ENCODE measurements at regions not wholly inside any gene's neighbourhood (a gene's known extent, or its start where the extent isn't known, plus 50 kb on each side); places are given as distances from the start of the nearest gene placed in this dataset.

DNA sequence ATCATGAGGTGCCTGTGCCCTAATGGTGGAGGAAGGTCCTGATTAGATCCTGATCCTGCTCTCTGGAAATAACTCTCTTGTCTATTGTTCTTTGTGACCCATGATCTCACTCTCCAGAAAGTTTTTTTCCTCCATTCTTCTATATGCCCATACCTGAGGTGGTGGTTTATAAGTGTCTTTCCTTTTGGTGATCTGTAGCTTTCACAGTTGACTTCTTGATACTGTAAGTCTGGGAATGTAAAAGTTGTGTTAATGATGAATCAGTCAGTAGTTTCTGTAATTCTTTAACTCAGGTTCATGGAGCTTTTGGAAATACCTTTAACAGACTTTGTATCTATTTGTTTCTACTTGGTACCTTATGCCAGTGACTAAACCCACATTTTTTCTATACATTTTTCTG lies 444.0 kb upstream of the FLRT2 start:
- DNase-seq = no peak

DNA sequence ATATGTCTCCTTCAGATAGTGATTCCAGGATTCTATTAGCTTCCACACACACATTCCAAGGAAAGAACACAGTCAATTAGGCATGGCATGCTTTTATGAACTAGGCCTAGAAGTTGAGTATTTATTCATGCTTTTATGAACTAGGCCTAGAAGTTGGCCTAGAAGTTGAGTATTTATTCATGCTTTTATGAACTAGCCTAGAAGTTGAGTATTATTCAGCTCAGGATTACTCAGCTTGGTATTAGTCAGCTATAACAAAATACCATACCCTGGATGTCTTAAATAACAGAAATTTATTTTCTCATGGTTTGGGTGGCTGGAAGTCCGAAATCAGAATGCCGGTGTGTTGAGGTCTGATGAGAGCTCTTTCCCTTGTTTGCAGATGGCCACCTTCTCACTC lies 442.7 kb upstream of the FLRT2 start:
- no peak for DNase-seq

DNA sequence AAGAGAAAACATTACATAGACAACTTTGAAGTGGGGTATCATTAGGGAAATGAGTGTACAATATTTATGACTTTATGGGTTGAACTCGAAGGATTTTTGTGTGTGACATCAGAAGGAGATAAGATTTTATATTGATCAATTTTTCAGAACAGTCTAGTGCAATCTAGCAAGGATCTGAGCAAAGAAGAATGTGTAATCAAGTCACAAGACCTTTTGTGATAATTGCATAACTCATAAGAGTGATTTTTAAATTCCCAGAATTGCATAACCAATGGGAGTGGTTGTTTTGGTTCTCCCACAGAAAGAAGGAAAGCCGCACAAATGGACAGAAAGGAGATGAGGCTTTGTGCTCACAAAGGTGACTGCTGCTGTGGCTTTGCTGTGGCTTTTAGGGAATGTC lies 441.8 kb upstream of the FLRT2 start:
- no peak for DNase-seq

DNA sequence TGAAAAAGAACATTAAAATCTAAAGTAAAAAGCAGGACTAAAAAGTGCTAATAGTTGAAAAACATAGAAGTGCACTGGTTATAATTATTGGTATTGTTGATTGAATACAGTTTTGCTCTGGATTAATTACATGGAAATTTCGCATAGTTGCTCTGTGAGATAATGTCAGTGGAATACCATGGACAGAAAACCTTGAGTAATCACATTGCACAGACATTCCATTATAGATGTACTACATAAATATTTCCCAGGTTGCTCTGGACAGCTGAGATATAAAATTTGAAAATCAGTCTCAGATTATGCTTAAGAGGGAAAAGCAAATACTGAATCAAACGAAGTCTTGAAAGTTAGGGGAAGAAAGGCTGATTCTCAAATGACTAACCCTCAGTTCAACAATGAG lies 439.3 kb upstream of the FLRT2 start:
- DNase-seq = no peak

DNA sequence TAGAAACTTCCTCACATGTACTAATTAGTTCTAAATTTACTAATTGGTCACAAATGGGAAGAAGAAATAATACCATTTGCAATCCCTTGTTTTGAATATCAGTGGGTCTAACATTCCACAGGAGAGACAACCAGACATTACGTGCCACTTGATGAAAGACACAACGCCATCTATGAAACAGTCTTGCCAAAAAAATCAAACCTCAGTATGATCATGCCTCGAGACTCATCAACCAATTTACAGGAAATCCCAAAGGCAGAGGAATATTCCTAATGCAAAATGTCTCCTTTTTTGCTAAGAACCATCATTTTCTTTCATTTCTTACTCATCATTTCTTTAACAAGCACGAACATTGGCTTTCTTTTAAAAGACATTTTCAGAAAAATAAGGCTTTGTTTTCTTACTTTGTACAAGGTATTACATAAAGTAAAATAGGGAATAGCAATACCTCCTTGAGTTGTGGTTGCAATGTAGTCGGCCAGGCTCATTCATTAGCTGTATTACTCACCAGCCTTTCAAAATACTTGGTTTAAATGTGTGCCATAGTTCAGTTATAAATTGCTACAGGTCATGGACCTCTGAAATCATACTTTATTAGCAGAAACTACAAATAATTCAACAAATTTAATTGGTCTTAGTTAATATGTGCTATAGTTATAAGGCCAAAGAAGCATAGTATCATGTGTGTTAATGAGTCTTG lies 436.2 kb upstream of the FLRT2 start:
- no peak for DNase-seq

DNA sequence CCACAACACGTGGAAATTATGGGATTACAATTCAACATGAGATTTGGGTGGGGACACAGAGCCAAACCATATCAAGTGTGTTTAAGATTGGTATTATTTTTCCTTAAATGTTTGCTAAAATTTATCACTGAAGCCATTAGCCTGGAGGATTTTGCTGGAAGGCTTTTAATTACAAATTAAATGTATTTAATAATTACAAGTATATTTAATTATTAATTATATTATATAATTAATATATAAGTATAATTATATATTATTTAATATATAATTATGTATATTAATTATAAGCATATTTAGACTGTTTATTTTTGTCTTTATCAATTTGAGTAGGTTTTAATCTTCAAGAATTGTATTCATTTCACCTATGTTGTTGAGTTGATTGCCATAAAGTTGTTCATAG lies 427.4 kb upstream of the FLRT2 start:
- no peak for DNase-seq

DNA sequence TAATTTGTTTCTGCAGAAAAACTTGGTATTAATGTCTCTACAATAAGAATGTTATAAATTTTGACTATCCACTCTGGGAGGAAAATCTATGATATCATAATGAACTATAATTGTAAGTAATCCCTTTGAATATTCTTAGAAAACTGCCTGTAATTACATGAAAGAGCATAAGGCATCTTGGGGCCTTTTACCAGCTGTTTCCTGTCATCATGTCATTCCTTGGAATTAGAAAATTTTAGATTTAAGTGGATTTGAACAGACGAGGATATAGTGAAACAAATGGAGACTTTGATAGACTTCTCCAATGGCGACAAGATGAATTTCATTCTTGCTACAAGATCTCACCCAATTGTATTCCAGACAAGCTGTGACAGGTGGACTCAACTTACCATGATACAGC lies 423.4 kb upstream of the FLRT2 start:
- no peak for DNase-seq

DNA sequence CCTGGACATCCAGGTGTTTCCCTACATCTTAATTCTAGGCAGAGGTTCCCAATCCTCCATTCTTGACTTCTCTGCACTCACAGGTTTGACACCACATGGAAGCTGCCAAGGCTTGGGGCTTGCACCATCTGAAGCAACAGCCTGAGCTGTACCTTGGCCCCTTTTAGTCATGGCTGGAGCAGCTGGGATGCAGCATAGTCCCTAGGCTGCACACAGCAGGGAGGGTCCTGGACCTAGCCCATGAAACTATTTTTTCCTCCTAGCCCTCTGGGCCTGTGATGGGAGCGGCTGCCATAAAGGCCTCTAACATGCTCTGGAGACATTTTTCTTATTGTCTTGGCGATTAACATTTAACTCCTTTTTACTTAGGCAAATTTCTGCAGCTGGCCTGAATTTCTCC lies 417.2 kb upstream of the FLRT2 start:
- no peak for DNase-seq

DNA sequence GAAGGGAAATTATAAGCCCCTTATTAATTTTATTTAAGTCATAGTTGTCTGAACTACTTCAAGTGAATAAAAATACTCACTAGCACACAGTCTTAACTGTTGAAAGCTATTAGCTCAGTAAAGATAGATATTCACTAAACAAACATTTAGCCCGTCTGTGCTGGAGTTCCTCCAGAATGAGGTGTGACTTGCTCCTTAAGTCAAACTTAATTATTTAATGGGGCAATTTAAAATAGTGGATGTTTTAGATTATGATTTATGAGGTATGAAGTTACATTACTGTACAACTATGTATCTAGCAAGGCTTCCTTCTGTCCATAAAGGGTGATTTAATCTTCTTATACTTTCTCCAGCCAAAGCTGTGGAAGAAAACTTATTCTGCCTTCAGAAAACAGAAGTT lies 414.0 kb upstream of the FLRT2 start:
- no peak for DNase-seq

DNA sequence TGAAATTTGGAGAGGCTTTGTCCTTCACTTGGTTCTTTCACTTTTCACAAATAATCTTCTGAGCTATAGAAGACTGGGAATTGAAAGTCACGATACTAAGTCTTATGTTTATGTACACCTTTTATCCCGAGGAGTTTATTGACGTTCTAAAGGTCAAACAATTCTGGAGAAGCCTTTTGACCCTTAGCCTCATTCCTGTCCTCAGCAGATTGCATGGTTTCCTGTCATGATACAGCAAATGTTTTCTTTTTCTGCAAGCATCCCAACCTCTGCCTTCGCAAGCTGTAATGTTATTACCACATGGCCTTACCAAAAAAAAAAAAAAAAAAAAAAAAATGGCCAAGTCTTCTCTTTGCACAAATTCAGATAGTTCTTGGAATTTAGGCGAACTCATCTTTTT lies 411.7 kb upstream of the FLRT2 start:
- DNase-seq = no peak

DNA sequence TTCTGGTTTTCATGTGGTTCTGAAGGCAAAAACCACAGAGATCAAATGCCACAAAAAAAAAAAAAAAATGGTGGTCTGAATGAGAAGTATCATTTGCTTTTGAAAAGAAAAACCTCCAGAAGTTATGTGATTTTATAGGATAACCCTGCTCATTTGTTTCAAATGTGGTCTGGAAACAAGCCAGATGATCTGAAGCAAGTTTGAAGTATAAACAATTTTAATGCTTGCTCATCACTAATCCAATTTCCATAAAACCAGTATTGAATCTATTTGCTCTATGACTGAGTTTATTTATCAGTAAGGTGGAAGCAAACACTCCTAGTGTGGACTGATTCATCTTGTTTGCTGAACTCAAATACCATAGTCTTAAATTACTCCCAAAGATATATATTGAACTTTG lies 407.3 kb upstream of the FLRT2 start:
- no peak for DNase-seq

DNA sequence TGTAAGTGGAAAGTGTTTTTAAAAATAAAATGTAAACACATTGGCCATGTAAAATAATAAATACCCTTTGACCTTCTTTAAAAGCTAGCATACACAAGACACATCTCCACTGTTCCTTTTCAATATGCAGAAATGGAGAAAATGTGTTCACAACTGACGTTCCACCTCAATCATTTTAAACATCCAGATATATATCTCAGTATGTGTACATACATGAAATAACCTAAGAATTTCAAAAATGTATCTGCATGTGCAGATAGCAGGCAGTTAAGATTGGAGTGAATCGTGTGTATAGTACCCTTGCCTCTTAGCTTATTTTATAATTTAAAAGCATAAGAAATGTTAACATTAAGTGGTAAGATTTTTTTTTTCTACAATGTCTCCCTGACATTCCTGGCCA lies 406.2 kb upstream of the FLRT2 start:
- no peak for DNase-seq

DNA sequence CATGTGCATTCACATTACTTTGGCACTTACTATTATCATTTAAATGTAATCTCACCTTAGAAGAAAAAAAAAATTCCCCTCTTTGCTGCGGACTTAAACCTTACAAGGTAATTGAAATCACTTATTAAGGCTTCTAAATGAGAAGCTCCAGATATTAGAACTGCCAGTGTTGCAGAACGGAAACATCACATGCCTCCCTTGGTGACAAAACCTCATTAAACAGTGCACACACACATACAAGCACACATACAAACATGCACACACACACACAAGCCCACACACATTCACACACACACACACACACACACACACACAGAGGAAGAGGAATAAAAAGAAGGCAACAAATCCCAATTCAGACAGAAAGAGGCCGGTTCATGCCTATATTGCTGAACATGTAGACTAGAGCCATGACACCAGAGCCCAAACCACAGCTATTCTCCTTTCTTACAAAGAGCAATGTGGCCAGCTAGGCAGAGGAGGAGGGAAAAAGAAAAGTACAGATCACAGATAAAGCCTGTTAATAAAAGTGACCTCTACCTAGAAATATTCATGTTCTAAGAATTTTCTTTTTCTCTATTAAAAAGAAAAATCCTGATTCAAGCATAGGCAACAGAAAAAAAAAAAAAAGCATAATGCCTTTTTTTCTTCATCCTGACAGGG lies 405.2 kb upstream of the FLRT2 start:
- no peak for DNase-seq

DNA sequence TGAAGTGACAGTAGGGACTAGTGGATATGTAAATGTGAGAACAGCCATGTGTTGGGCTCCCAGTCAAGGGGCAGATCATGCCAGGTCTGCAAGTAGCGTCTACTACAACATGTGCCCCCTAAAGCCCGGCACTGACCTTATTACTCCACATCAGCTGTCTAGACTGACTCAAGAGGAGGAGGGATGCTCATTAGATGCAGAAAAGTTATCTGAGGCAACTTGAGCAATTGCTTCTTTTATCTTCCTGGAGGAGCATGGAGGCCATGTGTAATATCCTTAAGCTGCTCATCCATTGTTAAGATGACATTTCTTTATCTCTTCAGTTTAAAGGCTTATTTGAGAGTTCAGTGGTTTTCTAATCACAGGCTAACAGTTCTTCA lies 404.7 kb upstream of the FLRT2 start:
- DNase-seq = no peak

DNA sequence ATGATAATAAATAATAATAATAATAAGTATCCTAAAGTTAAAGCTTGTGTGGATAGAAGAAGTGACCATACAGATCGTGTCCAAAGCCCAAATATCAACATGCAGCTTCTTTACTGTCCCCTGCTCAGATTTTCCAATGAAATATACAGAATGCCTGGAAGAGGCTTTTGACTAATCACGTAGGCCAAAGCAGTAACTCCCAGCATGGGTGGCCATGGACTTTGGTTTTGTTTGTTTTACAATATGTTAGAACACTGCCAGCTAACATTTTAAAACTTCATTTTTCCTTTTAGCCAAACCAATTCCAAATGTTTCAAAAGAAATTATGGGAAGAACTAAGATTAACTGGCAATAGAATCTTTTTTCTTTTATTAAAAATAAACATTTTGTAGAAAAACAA lies 400.0 kb upstream of the FLRT2 start:
- no peak for DNase-seq

DNA sequence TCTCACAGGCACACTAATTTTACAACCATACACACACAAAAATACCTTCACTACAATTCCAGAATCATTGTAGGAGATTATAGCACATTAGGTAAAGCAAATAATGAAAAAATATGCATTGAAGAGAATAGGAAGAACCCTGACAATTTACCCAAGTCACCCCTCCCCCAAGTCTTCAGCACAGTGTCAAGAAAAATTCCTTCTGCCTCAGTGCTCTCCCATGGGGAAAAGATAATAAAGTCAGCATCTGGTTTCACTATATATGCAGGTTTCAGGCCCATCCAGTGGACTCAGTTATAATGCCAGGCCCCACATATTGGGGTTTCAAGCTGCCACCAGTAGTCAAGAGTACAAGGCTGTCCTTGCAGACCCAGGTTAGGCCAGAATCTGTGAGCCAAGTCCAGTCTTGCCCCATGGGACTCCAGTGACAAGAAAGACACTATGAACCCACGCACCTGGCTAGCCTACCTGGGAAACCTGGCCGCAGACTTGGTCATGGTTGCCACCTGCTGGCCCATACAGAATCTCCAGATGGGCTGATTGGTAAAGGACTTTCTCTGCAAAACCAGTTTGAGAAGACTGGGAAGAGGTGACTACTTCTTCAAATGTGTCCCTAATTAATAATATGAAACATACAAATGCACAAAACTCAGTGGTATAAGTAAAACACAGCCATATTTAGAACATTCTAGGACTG lies 398.6 kb upstream of the FLRT2 start:
- no peak for DNase-seq

DNA sequence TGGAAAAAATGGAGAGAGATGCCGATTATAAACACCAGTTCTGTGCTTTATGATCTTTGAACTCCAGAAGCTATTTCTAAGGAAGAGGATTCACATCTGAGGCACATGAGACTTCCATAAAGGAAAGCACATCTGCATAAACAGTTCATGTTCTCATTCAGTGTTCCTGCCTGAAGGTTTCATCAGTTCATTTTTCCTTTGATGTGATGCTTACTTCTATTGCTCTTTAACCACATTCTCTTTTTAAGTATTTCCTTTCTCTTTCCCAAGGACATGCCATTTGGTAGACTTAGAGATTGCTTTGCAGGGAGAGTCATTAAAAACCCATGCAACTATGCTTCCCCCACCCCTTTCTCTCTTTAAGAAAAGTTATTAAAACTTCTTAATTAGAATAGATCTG lies 387.0 kb upstream of the FLRT2 start:
- DNase-seq = no peak

DNA sequence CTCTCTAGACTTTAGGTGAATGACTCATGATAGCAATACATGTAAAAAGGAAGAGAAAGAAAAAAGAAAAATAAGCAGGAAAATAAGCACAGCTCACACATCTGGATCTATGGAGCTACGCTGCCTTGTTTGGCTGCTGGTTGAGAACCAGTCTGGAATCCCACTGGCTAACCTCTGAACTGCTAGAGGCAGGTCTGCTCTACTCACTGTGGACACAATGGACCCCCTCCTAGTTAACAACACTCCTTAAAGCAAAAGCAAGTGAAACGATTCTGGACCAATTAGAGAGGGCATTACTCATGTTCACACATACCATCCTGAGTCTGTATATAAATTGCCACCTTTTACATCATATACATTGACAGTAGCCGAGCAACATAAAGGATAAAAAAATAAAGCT lies 383.2 kb upstream of the FLRT2 start:
- no peak for DNase-seq

DNA sequence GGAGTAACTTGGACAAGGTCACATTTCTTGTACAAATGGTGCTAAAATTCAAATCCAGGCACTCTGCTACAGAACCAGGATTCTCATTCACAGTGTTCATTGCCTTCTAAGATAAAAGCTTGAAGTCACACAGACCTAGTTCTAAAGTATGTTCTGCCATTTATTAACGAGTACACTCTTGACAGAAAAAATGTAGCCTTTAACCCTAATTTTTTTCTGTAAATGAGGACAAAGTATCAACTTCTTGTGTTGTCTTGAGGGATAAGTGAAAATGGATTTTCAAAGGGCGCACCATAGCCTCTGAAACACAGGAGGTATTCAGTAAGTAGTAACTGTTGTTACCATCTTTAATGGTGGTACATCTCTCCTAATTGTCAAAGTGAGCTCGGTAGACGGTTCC lies 379.8 kb upstream of the FLRT2 start:
- no peak for DNase-seq

DNA sequence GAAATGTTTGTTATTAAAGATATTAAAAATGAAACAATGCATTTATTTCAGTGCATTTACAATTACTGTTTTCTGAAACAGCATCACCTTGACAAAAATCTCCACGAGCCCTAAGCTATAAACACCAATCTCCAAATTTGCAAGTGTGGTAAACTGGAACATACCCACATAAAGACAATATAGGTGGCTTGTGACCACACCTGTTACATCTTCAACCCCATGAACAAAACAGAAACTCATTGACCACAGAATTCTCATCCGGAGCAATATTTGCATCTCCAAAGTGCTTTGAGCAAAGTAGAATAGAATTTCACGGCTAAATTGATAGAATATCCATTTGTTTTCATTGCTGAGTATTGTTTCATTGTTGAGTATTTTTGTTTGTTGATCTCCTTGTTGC lies 375.2 kb upstream of the FLRT2 start:
- DNase-seq = no peak

DNA sequence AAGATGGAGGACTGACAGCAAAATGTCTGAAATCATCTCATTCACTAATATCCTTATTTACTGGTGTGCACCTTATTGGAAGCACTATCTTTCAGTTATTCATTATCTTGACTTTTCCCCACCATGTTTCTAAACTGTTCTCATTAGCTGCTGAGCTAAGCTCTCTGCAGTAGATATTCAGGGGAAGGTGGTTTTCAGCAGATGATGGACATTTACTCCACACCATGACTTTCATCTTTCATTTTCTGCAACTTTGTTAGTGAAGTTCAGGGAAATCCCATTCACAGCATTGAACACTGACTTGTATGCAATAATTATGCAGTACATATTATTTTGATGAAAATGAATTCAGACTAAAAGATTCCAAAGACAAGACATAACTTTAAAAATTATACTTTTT lies 373.6 kb upstream of the FLRT2 start:
- no peak for DNase-seq

DNA sequence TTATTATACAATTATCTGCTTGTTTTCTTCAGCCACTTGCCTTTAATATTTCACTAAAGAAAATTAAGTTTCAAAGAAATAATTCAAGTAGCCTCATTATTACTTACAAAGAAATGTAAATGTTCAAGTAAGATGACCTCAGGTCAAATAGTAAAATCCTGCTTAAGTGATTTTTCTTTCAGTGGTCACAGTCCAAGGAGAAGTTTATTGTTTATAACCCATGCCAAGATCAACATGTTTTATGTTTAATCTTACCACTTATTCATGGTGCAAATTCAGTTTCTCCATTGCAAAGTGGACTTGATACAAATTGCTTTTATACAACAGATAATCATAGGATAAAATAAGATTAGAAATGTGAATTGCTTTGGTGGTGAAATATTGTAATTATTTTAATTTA lies 370.2 kb upstream of the FLRT2 start:
- no peak for DNase-seq

DNA sequence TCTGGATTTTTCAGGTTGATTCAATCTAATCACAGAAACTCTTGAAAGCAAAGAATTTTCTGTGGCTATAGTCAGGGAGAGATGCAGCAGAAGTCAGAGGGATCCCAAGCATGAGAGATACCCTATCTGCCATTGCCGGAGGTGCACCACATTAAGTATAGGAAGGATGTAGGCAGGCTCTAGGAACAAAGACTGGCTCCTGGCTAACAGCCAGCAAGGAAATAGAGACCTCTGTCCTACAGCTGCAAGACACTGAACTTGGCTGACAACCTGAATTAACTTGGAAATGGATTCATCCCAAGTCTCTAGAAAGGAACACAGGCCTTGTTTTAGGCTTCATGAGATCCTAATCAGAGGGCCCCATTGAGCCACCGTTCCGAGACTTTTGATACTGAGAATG lies 364.9 kb upstream of the FLRT2 start:
- no peak for DNase-seq

DNA sequence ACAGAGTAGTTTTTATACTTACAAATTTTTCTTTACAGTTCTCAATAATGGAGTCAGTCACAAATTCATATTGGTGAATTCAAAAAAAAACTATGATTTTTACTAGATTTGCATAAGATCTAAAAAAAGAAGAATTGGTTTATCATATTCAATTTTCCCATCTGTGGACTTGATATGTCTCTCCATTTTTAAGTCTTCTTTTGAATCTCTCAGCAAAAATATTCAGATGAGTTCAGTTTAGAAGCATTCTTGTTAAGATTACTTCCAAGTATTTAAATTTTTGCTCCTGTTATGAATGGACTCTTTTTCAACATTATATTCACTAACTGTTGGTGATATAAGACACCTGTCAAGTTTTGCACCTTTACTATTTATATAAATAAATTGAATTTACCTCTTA lies 360.6 kb upstream of the FLRT2 start:
- DNase-seq = no peak

DNA sequence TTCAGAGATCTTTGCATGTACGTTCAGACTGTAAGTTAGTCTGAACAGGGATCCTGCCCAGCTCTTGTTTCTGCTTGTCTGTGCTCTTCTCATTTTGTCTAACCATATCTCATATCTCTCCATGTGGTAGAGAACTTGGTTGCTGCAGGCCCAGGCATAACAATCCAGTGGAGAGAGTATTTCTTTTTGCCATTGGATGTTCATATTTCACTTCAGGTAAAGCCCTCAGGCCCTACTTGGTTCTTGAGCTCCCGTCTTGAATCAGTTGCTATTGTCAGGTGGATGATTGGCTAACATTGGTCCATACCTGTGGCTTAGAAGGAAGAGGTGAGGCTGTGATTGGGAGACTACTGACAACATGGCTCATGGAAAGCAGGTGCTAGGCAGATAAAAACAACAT lies 357.7 kb upstream of the FLRT2 start:
- no peak for DNase-seq
